ENCODE measurements at regions not wholly inside any gene's neighbourhood (a gene's known extent, or its start where the extent isn't known, plus 50 kb on each side); places are given as distances from the start of the nearest gene placed in this dataset.

GRCh38 chr11:7858006-7858405 is 61.3 kb upstream of the OR5P2 start (continued):
- TF ChIP-seq, protein P1, sequence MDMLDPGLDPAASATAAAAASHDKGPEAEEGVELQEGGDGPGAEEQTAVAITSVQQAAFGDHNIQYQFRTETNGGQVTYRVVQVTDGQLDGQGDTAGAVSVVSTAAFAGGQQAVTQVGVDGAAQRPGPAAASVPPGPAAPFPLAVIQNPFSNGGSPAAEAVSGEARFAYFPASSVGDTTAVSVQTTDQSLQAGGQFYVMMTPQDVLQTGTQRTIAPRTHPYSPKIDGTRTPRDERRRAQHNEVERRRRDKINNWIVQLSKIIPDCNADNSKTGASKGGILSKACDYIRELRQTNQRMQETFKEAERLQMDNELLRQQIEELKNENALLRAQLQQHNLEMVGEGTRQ (IDR thresholded peaks at IDR 0.05; ENCODE audit: borderline replicate concordance, low read depth, low read length) = no peak
- TF ChIP-seq NFIC (IDR thresholded peaks at IDR 0.05; ENCODE audit: low read depth, low read length) (no peak), CBX3 (IDR thresholded peaks at IDR 0.05; ENCODE audit: borderline replicate concordance, low read depth) (no peak), EGR1 (IDR thresholded peaks at IDR 0.05; ENCODE audit: borderline replicate concordance in 1 of 2, low read depth in 2 of 2, low read length in 2 of 2) (no peak), GABPA (IDR thresholded peaks at IDR 0.05; ENCODE audit: low read depth) (no peak)
- TF ChIP-seq, protein P2, sequence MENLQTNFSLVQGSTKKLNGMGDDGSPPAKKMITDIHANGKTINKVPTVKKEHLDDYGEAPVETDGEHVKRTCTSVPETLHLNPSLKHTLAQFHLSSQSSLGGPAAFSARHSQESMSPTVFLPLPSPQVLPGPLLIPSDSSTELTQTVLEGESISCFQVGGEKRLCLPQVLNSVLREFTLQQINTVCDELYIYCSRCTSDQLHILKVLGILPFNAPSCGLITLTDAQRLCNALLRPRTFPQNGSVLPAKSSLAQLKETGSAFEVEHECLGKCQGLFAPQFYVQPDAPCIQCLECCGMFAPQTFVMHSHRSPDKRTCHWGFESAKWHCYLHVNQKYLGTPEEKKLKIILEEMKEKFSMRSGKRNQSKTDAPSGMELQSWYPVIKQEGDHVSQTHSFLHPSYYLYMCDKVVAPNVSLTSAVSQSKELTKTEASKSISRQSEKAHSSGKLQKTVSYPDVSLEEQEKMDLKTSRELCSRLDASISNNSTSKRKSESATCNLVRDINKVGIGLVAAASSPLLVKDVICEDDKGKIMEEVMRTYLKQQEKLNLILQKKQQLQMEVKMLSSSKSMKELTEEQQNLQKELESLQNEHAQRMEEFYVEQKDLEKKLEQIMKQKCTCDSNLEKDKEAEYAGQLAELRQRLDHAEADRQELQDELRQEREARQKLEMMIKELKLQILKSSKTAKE (IDR thresholded peaks at IDR 0.05; ENCODE audit: low read depth, poor library complexity, severe bottlenecking) = no peak

DNA sequence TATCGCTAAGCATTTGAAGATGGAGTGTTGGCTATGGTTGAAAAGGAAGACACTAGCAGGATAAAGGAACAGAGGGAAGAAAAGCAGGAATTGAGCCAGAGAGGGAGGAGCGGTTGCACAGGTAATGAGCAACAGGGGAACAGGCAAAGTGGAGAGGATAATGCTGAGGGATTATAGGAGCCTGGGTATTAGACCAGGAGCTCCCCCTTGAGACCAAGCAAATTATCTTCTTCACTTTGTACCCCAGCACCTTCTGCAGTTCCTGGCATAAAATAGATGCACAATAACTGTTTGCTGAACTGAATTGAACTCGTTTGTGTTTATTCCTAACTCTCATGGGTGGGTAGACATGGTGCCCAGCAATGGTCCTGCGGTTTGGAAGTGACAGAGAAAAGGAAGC is 54.6 kb upstream of the OR5P2 start:
- in situ Hi-C loops (cut with MboI) (no loop called here), intact Hi-C loops (cut with micrococcal nuclease; ENCODE audit: unreplicated experiment) (no loop called here)
- ChIA-PET RAD21 (ENCODE audit: unreplicated experiment) (no interaction called here), POLR2A (no interaction called here), SMC1A (ENCODE audit: uncharacterized antibody, unreplicated experiment) (no interaction called here), CTCF (interaction anchor here (0.5 kb wide), 1 partner anchor 1684 kb away, joined by 3 read pairs; no protein-coding TSS in a partner anchor)
- no peak overlapping the region for H3K27ac ChIP-seq (ENCODE audit: control insufficient read depth, insufficient read depth)
- H4K20me1 ChIP-seq (ENCODE audit: control insufficient read depth, insufficient read depth) = no peaks in the 10 kb centered on the region
- no peak overlapping the region for H3K9ac ChIP-seq (ENCODE audit: control insufficient read depth, insufficient read depth, low read length)
- FAIRE-seq (no peak), ATAC-seq (no peak), DNase-seq (ENCODE audit: low read depth, low spot score) (no peak)
- 33% methylated on average over 4 of the region's 4 CpGs for WGBS (ENCODE audit: insufficient coverage, insufficient replicate concordance, low lambda C conversion rate, missing lambda C conversion rate)
- no TSS peak for BruUV-seq (replicated peaks)
- no peak overlapping the region for H3K4me3 ChIP-seq
- H3K9me3 ChIP-seq (replicated peaks; ENCODE audit: control insufficient read depth, insufficient read depth, low read length) = no peaks in the 10 kb centered on the region
- H3K4me1 ChIP-seq (ENCODE audit: control insufficient read depth, insufficient read depth, low read length) = no peaks in the 10 kb centered on the region
- no peaks in the 10 kb centered on the region; a peak in 2 of 4 replicates for H3K27me3 ChIP-seq (replicated peaks in 1 of 2; ENCODE audit: control insufficient read depth in 2 of 2, insufficient read depth in 2 of 2, low read length in 1 of 2)
- no peaks in the 10 kb centered on the region for H3K36me3 ChIP-seq (ENCODE audit: control insufficient read depth in 2 of 2, insufficient read depth in 2 of 2, low read length in 1 of 2)
- no peak overlapping the region for H3K4me2 ChIP-seq (ENCODE audit: control insufficient read depth, insufficient read depth)
- no peak for TF ChIP-seq NFIC (IDR thresholded peaks at IDR 0.05; ENCODE audit: low read depth, low read length)
- no peak for TF ChIP-seq SPI1 (IDR thresholded peaks at IDR 0.05; ENCODE audit: borderline replicate concordance, insufficient read depth, low read depth, low read length)
- TF ChIP-seq REST (IDR thresholded peaks at IDR 0.05; ENCODE audit: low read depth, low read length) = no peak
- TF ChIP-seq CTCF (IDR thresholded peaks at IDR 0.05 in 2 of 3, conservative IDR thresholded peaks at IDR 0.05 in 1 of 3; ENCODE audit: control insufficient read depth in 2 of 3, extremely low read depth in 1 of 3, insufficient read depth in 1 of 3, low read depth in 3 of 3, low read length in 3 of 3) = 0 out of 6 replicates have a peak, but pooled peaks of 2 of the 3 experiments have one; percentile 4 to 7
- TF ChIP-seq SMAD1 (IDR thresholded peaks at IDR 0.05; ENCODE audit: low read depth, partially characterized antibody) = no peak
- no peaks in the 10 kb centered on the region for H3K79me2 ChIP-seq (ENCODE audit: control insufficient read depth, insufficient read depth, low read length)
- no peak overlapping the region for H2AFZ ChIP-seq (ENCODE audit: control insufficient read depth, low read depth, low read length)
